KBM-7 (cell line): ENCODE measurements at regions not wholly inside any gene's neighbourhood (a gene's known extent, or its start where the extent isn't known, plus 50 kb on each side); places are given as distances from the start of the nearest gene placed in this dataset.

Experiments
- DNase-seq: peaks from one replicate; pipeline ENCODE4 v3.0.0-alpha.2; 2015
- in situ Hi-C: fragments of 300-500 bp; cut with MboI; formaldehyde crosslinking; loops from 2 replicates; pipeline ENCODE4 v1.14.3; 2020; ENCODE audit warnings: low sequenced_read_pairs, low pct_unique_long_range_greater_than_20kb, mixed read lengths

DNA sequence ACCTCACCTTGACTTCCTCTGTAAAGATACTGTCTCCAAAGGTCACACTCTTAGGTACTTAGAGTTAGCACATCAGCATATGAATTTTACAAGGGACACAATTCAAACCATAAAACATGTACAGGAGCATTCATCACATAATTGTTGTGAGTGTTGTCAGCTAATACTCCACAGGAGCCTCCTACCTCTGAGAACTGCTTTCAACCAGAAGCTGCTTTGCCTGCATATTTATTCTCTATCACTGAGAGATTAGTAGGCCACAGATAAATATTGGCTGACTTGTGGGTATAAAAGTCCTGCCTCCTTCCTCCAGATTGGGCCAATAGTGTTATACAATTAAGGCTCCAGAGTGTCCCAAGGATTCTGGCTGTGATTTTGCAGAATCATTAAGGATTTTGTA is 1207.0 kb downstream of the XPNPEP1 start:
- in situ Hi-C loops = no loop called here
- no peak for DNase-seq

DNA sequence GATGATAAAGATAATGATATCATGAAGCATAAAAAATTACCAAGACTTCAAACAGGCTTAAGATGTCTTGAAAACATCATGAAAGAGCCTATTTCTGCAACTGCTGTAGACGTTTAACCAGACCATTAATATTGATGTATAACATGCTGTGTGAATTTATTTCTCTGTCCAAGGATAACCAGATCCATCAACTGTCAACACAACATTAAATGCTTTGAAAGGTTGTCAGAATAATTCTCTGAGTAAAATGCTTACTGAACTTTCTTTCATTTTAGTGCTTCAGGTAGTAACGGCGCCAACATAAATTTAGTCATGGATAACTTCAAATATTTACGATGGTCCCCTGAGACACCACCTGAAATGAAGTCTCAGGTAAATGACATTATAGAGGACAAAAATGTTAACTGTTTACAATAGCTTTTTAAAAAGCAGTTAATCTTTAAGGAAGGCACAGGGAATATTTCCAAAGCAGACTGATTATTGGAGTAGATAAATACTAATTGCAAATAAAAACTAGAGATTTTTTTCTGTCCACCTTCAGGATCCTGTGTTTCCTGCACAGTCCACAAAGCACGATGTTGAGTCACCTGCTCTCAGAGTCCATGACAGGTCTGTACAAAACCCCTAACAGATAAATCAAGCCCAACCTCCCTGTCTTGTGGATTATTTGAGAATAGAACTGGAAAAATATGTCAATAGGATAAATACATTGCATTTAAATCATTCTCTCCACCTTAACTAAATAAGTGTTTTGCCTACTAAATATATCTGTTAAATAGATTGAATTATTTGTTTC is 1213.2 kb downstream of the XPNPEP1 start:
- DNase-seq = no peak
- in situ Hi-C loops = no loop called here

DNA sequence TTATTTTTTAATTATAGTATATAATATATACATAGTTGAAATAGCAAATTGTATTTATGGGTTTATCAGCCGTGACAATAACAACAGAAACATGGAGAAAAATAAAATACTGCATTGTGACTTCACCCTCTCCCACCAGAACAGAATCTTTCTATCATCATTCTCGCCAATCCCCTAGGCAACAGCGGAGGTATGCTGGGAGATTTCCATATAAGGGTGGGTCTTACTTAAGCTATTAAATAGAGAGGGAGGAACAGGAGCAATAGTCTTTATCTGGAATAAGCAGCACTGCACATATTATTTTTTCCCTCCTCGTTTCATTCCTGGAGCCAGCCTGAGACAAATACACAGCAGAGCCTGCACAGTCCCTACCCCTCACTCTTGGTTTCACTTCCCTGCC is 1214.9 kb downstream of the XPNPEP1 start:
- in situ Hi-C loops = no loop called here
- no peak for DNase-seq

DNA sequence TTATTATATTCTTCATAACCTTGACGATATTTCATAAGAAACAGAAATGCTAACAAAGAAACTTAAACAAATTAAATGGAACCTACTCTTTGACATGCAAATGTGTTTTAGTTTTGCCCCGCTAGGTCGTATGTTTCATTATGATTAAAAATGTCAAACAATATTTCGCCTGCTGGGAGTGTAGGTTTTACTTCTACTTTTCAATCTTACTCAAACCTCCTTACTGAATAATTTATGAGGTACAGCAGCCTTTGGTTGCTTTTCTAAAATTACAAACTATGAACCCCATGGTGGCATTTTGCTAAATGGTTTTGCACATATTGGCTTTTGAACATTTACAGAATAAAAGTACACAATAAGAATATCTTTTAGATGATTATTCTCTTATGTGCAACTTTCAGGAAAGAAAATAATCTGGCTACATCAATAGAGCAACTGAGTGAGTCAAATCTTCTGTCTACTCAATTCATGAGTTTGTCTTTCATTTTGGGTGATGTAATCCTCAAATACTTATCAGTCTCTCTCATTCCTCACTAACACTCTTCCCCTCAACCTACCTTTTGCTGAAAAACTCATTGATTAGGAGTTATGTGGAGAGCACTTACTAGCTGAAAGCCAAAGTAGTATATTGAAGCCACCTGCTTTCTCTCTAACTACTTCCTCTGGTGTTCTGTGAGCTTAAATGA is 1226.4 kb downstream of the XPNPEP1 start:
- no peak for DNase-seq

DNA sequence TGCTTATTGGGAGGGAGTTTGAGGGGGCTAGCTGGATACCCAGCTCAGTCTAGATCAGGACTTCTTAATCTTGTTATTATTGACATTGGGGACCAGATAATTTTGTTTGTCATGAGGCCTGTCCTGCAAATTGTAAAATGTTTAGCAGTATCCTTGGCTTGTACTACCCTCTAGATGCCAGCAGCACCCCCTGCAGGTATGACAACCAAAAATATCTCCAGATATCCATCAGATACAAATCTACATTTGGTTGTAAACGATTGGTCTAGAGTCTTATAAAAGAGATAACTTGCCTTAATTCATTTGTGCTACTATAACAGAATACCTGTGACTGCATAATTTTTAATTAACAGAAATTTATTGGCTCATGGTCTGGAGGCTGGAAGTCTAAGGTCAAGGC is 1232.2 kb downstream of the XPNPEP1 start:
- no peak for DNase-seq
- in situ Hi-C loops = no loop called here

More for the DNA sequence above, 1226.4 kb downstream of the XPNPEP1 start:
- in situ Hi-C loops = no loop called here

DNA sequence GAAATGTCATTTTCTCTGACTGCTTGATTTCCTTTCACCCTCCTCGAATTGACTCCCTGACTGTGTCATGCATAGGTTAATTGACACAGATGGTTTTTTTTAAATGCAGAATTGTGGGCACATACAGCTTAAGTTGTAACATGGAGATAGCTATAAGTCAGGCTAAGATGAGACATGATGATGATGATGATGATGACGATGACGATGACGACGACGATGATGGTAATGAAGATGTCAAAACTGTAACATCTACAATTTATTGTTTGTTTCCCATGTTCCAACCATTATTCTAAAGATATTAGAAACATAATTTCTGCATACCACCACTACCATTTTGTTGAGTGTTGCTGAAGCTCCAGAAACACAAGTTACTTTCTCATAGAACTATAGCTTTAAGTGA is 1232.8 kb downstream of the XPNPEP1 start:
- DNase-seq = no peak
- in situ Hi-C loops = no loop called here

DNA sequence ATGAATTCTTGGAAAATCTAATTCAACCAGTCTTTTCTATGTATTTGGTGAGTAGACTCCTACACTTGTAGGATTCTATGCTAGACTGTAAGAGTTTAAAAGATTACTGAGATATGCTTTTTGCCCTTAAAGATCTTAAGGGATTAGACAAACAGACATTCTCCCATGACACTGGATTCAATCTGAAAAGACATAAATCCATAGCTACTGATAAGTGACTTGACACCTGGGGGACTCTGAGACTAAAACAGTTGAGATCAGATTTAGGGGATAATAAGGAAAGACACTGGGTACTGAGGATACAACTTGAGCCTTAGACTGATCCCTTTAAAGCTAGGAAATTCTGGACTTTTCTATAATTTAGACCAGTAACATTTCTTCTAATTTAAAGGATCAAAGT is 1233.4 kb downstream of the XPNPEP1 start:
- DNase-seq = no peak
- in situ Hi-C loops = no loop called here

DNA sequence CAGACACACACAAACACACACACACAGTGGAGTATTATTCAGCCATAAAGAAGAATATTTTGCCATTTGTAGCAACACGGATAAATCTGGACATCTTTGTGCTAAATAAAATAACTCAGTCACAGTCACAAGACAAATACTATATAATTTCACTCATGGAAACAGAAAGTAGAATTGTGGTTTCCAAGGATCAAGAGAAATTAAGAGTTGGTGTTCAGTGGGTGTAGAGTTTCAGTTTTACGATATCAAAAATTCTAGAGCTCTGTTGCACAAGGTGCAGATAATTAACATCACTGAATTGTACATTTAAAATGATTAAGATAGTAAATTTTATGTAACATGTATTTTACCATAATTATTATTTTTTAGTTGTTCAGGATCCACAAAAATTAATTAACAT is 1235.0 kb downstream of the XPNPEP1 start:
- DNase-seq = no peak

DNA sequence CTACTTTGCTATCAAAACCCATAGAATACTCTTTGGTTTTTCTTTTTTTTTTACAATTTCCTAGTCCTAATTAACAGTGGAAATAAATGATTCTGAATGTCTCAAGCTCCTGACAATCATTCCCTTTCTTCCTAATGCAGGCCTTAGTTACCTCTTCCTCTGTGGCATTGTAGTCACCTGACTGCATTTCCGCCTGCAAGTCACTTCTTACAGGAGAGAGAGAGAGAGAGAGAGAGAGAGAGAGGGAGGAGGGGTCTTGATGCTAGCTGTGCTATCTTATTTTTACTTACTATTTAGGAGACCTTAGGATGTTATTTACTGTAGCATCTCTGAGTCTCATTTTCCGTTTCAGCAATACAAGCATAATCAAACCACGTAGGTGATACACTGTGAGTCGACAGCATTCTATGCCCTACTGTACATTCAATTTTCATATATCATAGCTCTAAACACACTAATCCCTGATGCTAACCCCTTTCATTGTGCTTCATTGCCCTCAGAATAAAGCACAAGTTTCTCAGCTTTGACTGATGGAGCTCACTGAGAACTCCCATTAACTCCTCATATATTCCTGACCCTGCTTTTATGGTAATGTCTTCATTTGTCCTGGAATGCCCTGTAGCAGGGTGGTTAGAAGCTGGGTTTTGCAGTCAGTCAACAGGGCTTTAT is 1237.3 kb downstream of the XPNPEP1 start:
- in situ Hi-C loops = no loop called here
- no peak for DNase-seq

More for the DNA sequence above, 1235.0 kb downstream of the XPNPEP1 start:
- in situ Hi-C loops = no loop called here

DNA sequence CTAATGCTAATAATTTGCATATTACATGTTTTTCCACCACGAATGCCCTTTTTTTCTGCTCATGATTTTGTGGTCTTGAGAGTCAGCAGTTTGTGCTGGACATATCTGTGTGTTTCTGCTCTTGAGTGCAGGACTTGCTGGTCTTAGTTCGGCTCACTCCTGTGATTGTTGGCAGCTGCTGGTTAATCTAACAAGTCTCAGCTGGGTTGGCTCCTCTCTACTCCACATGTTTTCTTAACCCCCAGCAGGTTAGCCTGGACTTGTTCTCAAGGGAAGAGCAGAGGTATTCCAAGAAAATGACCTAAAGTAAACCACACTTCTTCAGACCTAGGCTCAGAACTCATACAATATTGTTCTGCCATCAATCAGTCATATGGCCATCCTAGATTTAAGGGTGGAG is 1238.9 kb downstream of the XPNPEP1 start:
- no peak for DNase-seq
- in situ Hi-C loops = no loop called here

DNA sequence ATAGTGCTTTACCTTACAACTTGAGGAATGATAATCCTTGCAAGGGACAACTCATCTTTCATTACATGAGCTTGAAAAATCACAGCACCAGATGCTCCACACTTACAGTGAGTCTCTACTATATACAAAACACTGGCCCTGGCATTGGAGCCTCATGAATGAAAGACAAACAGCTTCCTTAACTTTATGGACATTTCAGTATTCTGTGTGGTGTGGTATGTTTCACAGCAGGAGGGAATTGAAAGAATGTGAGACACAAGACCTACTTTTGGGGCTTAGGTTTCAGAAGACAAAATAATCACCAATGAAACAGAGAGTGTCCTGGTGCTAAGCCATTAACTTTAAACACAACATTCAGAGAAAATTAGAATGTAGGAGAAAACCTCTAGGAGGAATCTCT is 1249.6 kb downstream of the XPNPEP1 start:
- in situ Hi-C loops = no loop called here
- no peak for DNase-seq

DNA sequence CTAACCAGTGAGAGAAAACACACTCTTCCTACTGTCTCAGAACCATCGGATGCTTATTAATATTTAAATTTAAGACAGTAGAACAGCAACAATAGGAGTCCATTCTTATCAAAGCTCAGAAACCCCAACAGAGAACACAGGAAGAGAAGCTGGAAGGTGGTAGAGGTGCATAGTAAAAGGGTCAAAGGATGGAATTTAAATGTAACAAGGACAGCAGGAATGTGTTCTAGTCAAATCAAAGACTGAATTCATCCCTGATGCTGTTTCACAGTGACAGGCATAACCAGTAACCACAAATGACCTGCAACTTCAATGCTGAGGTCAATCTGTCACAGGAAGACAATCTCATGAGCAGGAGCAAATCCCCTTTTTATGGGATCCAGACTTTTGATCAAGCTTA is 1259.7 kb downstream of the XPNPEP1 start:
- in situ Hi-C loops = no loop called here
- DNase-seq = no peak

DNA sequence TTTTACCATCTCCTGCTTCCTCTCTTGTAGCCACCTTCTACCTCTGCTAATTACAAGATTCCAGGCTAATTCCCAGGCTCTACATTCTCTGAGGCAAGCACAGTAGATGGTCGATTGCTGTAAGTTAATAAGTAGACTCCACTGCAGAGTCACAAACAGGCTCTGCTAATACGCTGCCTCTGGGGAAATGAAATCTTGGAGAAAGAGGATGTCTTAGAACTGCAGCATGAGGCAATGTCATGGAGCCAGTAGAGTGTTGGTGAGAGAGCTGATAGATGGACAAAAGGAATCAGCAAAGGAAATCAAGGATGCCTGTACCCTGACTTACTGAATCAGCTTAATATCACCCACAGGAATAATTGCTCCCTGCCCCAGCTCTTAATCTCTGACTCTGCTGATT is 1260.3 kb downstream of the XPNPEP1 start:
- in situ Hi-C loops = no loop called here
- no peak for DNase-seq

DNA sequence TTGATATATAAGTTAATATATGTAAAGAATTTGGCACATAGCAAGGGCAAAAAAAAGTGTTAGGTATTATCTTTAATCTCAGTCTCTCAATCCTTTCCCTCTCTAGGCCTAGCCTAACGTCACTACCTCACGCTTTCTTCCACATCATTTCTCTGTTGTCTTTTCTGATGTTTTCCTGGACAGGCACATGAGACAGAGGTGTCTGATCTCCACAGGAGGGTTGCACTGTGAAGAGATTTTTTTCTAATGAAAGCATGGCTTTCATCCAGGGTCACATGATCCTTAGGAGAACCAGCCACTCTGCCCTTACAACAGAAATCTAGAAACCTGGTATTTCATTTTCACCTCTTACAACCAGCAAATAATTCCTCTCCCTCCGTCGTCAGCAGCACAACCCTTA is 1268.3 kb downstream of the XPNPEP1 start:
- no peak for DNase-seq
- in situ Hi-C loops = no loop called here

DNA sequence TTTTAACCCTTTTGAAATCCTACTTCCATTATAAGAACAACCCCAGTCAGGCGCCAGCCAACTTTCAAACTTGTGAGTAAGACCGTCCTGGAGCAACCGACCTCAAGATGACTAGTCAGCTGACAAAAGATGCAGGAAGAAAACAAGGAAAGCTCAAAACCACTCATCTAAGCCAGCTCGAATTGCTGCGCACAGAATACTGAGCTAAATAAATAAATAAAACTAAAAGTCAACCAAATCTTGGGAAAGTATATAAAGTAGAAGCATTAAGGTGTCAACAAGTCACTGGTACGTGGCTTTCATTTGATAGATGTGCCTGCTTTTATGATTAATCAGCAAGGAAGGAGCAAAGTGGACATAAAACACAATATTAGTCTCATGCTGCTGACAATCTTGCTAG is 1269.8 kb downstream of the XPNPEP1 start:
- DNase-seq = no peak
- in situ Hi-C loops = no loop called here

DNA sequence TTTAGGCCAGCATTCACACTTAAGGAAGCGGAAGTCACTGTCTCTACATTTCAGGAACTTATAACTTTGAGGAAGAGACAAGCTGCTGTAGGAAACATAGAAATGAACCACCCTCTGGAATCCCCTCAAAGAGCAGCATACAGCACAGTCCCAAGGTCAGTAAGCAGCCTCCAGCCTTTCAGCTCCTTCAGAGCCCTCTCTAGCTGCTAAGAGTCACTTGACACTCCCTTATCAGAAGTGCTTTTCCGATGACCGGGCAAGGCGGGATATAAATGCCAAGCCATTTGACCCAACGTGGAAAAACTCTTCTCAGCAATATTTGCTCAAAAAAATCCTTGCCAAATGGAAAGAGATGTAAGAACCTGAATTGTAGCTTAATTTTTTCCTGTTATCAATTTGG is 1284.3 kb downstream of the XPNPEP1 start:
- no peak for DNase-seq
- in situ Hi-C loops = no loop called here

DNA sequence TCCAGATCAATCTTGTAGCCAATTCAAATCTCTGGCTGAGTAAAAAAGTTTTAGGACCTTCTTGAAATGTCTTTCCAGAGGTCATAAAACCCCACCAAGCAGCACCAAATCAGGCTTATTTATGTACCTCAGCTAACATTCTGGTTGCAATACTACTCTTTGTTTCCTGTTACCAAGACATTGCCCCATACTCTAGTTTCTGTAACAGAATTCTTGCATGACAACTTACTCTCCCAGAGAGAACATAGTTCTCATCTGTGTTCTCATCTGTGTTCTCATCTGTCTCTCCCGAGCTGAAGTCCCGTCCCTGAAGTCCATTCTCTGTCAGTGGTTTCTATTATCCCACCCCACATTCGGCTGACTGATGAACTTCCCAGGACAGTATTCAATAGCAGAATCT is 1285.1 kb downstream of the XPNPEP1 start:
- in situ Hi-C loops = no loop called here
- no peak for DNase-seq

DNA sequence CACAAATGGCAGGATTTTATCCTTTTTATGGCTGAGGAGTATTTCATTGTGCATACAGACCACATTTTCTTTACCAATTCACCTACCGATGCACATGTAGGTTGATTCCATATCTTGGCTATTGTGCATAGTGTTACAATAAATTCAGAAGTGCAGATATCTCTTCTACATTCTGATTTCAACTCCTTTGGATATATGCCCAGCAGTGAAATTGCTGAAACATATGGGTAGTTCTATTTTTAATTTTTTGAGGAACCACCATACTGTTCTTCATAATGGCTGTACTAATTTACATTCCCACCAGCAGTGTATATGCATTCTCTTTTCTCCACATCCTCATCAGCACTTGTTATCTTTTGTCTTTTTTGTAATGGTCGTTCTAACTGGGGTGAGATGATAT is 1290.3 kb downstream of the XPNPEP1 start:
- DNase-seq = no peak
- in situ Hi-C loops = no loop called here

DNA sequence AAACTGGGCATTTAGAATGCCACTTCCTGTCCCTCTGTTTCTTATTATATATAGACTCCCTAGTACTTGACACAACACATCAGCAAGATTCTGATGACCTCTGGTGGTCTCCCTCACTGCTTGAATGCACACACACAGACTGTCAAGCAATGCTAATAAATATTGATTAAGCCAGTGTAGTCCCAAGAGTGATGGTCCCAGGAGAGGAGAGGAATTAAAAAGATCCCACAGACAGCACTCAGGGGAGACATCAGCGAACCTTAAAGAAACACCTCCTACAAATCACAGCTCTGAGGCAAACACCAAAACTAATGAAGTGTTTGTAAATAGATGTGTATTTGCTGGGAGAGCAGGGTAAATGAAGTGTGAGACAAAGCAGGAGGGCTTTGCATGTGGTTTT is 1291.2 kb downstream of the XPNPEP1 start:
- in situ Hi-C loops = no loop called here
- DNase-seq = no peak

DNA sequence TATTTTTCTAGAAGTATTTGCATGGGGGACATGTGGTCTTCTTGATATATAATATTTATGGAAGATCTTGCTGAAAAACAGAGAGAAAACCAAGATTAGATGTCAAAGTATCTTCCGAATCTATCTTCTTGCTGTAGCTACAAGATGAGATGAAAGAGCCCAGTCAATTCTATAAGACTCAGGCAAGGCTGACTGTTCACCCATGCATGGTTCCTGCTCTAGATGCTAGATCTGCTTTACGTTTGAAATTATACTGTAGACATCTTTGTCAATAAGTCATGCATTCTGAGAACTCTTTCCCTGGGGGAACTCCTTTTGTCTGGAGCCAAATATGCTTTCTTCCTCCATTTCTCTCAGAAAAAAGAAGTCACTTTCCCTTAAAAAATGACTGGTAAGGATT is 1292.0 kb downstream of the XPNPEP1 start:
- in situ Hi-C loops = no loop called here

More for the DNA sequence above, 1292.0 kb downstream of the XPNPEP1 start:
- no peak for DNase-seq
